Adrenal gland (tissue), 5 donors: ENCODE measurements at regions not wholly inside any gene's neighbourhood (a gene's known extent, or its start where the extent isn't known, plus 50 kb on each side); places are given as distances from the start of the nearest gene placed in this dataset.

ENCODE experiments used
- POLR2A ChIP-seq, 2 donors: fragments of 450-650 bp; IDR thresholded peaks; one replicate each; pipeline ENCODE4 v1.6.1; 2017; ENCODE audit warnings: antibody characterized with exemption in 2 of 2, mild to moderate bottlenecking in 2 of 2, moderate library complexity in 1 of 2
- TF ChIP-seq, protein P1 (sequence below), 6 experiments: fragments of 450-650 bp in 4 of 6; fragments of 200-600 bp in 2 of 6; sonication (generic) in 1 of 6; IDR thresholded peaks; 1 replicate in 5 of 6; 2 replicates in 1 of 6; pipeline versions ENCODE4 v1.5.1 to v1.8.0; 2016 to 2021; ENCODE audit warnings: antibody characterized with exemption in 6 of 6, mild to moderate bottlenecking in 2 of 6, moderate library complexity in 1 of 6
- donor health status: DM: no; HTN: no; CAD: no.

DNA sequence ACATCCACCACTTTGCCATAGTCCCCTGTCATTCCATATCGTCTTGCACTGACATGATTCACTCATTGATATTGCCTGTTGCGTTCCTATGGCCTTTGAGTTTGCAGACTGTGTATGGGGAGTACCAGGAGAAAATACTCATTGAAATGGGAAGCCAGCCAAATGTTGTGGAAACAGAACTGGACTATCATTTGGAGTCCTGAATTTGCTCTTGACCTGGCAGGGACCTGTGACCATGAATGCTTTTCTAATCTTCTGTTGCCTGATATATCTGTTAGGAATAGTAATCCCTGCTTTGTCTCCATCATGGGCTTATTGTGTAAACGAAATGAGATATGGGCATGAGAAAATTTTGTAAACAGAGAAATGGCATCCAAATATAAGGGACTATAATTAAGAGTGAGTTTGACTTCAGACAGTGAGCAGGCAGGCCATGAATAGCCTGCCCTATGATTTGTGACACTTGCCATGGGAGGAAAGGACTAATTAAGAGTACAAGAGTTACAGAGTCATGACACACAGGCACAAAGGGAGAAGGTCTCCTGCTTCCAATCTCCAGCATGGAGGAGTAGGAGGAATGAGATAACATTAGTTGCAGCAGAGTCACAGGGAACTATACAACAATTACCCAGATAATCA lies 572.9 kb upstream of the SGCD start:
- no peak for TF ChIP-seq POLR2A (IDR thresholded peaks at IDR 0.05)
- TF ChIP-seq, protein P1, sequence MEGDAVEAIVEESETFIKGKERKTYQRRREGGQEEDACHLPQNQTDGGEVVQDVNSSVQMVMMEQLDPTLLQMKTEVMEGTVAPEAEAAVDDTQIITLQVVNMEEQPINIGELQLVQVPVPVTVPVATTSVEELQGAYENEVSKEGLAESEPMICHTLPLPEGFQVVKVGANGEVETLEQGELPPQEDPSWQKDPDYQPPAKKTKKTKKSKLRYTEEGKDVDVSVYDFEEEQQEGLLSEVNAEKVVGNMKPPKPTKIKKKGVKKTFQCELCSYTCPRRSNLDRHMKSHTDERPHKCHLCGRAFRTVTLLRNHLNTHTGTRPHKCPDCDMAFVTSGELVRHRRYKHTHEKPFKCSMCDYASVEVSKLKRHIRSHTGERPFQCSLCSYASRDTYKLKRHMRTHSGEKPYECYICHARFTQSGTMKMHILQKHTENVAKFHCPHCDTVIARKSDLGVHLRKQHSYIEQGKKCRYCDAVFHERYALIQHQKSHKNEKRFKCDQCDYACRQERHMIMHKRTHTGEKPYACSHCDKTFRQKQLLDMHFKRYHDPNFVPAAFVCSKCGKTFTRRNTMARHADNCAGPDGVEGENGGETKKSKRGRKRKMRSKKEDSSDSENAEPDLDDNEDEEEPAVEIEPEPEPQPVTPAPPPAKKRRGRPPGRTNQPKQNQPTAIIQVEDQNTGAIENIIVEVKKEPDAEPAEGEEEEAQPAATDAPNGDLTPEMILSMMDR (IDR thresholded peaks at IDR 0.05), result no peak
